GM12864 (cell line): ENCODE measurements at regions not wholly inside any gene's neighbourhood (a gene's known extent, or its start where the extent isn't known, plus 50 kb on each side); places are given as distances from the start of the nearest gene placed in this dataset.

ENCODE experiments used
- DNase-seq: peaks from one replicate; pipeline ENCODE4 v3.0.0-alpha.2; 2011; ENCODE audit warnings: low read depth
- H3K4me3 ChIP-seq: 2 replicates; pipeline ENCODE4 v1.5.1; 2011; ENCODE audit warnings: mild to moderate bottlenecking, low read depth, low read length, control low read depth
- TF ChIP-seq, protein P1 (sequence below): IDR thresholded peaks from 2 replicates; pipeline ENCODE4 v1.5.1; 2011; ENCODE audit warnings: low read depth, mild to moderate bottlenecking, moderate library complexity, low read length, control low read depth, inconsistent platforms; ENCODE audit errors: missing control alignments

DNA sequence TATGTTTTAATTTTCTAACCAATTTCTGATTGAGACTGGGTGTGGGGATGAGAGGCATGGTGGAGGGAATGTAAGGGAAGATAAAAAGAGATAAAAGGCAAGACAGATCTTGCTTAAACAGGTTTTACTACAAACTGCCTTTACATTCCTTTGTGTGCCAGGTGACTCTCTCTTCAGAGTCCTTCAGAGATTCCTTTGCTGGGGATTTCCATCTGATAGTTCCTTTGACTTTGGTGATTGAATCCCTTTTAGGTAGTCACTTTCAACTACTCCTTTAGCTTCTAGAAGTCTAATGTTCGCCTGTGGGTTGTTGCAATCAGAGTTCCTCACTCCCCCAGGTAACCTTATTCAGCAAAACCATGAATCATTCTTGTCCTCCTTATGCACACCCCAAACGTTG is 283.3 kb upstream of the MANEA start:
- no peak for DNase-seq
- TF ChIP-seq, protein P1, sequence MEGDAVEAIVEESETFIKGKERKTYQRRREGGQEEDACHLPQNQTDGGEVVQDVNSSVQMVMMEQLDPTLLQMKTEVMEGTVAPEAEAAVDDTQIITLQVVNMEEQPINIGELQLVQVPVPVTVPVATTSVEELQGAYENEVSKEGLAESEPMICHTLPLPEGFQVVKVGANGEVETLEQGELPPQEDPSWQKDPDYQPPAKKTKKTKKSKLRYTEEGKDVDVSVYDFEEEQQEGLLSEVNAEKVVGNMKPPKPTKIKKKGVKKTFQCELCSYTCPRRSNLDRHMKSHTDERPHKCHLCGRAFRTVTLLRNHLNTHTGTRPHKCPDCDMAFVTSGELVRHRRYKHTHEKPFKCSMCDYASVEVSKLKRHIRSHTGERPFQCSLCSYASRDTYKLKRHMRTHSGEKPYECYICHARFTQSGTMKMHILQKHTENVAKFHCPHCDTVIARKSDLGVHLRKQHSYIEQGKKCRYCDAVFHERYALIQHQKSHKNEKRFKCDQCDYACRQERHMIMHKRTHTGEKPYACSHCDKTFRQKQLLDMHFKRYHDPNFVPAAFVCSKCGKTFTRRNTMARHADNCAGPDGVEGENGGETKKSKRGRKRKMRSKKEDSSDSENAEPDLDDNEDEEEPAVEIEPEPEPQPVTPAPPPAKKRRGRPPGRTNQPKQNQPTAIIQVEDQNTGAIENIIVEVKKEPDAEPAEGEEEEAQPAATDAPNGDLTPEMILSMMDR, result no peak

DNA sequence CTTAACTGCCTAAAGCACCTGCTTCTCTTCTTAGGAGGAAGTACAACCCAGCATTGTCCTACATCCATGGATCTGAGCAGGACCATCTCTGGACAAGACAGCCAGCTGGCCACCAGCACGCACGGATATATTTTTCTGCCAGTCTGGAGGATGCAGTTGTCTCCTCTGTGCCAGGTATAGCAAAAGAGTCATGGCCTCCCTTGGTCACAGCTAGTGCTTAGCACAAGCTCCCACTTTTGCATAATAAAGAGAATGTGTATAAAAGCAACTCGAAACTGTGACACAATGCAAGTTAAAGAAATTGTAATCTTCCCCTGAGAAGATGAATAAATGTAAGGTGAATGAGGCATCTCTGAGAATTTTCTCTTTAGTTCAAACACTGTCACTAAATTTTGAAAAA is 267.8 kb upstream of the MANEA start:
- DNase-seq, result no peak
- TF ChIP-seq, protein P1, result no peak
- H3K4me3 ChIP-seq, result no peak overlapping the region

More for the DNA sequence above, 283.3 kb upstream of the MANEA start:
- H3K4me3 ChIP-seq, result no peak overlapping the region

- TF ChIP-seq, protein P1, result no peak
- no peak overlapping the region for H3K4me3 ChIP-seq
- DNase-seq, result no peak
Measured at GRCh38 chr6:95318137-95318536, 259.2 kb upstream of the MANEA start.

- no peak for DNase-seq
- TF ChIP-seq, protein P1, result no peak
- no peak overlapping the region for H3K4me3 ChIP-seq
Measured at GRCh38 chr6:95321126-95321525, 256.2 kb upstream of the MANEA start.

DNA sequence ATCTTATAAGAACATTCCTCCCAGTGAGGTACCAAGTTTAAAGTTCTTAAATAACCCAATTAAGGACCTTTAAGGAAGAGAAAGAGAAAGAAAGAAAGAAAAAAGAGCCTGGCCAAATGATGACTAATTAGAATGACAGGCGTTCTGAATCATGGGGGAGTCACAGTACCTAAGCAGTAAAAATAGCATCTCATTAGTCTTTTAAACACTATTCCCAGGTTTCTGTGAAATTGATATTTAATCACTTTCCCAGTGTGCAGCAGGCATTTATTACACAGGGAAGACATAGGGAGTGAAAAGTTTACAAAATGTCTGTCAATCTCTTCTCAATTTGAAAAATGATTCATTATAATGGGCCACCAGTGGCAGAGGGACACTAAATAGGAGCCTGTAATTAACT is 251.4 kb upstream of the MANEA start:
- TF ChIP-seq, protein P1, result no peak
- H3K4me3 ChIP-seq, result no peak overlapping the region
- no peak for DNase-seq

GRCh38 chr6:95328231-95328630 is 249.1 kb upstream of the MANEA start:
- DNase-seq, result no peak
- TF ChIP-seq, protein P1, result no peak

GRCh38 chr6:95352064-95352795 is 225.1 kb upstream of the MANEA start:
- no peak for DNase-seq
- TF ChIP-seq, protein P1, result no peak
- no peak overlapping the region for H3K4me3 ChIP-seq

More at GRCh38 chr6:95328231-95328630, 249.1 kb upstream of the MANEA start:
- H3K4me3 ChIP-seq, result no peak overlapping the region
